A673 (cell line): ENCODE measurements at regions not wholly inside any gene's neighbourhood (a gene's known extent, or its start where the extent isn't known, plus 50 kb on each side); places are given as distances from the start of the nearest gene placed in this dataset.

Source experiments
- CTCF ChIP-seq: fragments of 300-800, 200-600 bp; sonication (generic); conservative IDR thresholded peaks from 2 replicates; pipeline ENCODE4 v1.5.1; 2017; ENCODE audit warnings: low read depth, mild to moderate bottlenecking, antibody characterized with exemption, low read length, moderate library complexity, mixed read lengths
- EZH2 ChIP-seq: fragments of 200-600 bp; sonication (generic); IDR thresholded peaks from 2 replicates; pipeline ENCODE4 v1.6.1; 2017; ENCODE audit warnings: borderline replicate concordance, low read depth, mild to moderate bottlenecking, mixed read lengths, antibody characterized with exemption, low read length; ENCODE audit not compliant: poor library complexity, severe bottlenecking

GRCh38 chr18:39491408-39491807, 1925.8 kb upstream of the CELF4 start:
- TF ChIP-seq CTCF, result no peak
- TF ChIP-seq EZH2, result no peak
